Left hindlimb (tissue), 1 donor: ENCODE measurements at regions not wholly inside any gene's neighbourhood (a gene's known extent, or its start where the extent isn't known, plus 50 kb on each side); places are given as distances from the start of the nearest gene placed in this dataset.
"Not testable (repeated sequence)": the region's sequence is repeated elsewhere in the genome, so short reads cannot be mapped to it uniquely, and the experiment has no call there.

ENCODE experiments used
- DNase-seq: peaks from one replicate; pipeline ENCODE4 v3.0.0-alpha.2; 2018

DNA sequence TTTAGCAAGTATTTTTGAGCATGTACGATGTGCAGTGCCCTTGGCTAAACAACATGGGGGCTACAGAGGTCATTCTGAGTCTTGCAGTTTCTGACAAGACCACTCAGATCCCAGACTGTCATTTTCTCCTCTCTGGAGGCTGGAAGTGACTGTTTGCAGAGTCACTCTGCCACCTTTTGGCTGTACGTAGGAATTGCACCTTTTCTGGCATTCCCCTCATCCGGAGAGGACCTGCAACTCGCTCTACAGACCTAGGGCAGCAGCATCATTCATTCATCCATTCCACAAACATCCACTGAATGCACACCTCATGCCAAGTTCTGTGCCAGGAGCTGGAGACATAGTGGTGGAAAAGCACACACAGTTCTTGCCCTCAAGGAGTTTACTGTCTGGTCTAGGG is 160.4 kb upstream of the GPR101 start:
- DNase-seq: no peak

GRCh38 chrX:137187540-137187939 is 153.7 kb upstream of the GPR101 start:
- DNase-seq: no peak

DNA sequence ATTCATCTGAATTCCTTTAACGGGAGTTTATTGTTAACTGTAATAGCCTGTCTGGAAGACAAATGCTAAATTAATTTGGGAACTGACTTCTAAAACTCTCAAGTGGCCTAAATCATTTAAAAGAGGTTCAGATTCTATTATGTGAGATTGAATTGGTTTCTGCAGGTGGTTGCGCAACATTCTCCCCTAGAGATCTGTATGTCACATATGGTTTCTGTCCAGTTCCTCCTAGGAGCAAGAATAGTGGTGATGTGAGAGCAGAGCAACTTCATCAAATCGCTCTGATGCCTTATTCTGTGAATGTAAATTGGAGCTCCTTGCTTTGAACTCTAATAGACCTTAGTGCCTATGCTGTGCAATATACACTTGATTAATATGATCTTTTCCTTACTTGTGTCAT is 144.6 kb upstream of the GPR101 start:
- DNase-seq: no peak

DNA sequence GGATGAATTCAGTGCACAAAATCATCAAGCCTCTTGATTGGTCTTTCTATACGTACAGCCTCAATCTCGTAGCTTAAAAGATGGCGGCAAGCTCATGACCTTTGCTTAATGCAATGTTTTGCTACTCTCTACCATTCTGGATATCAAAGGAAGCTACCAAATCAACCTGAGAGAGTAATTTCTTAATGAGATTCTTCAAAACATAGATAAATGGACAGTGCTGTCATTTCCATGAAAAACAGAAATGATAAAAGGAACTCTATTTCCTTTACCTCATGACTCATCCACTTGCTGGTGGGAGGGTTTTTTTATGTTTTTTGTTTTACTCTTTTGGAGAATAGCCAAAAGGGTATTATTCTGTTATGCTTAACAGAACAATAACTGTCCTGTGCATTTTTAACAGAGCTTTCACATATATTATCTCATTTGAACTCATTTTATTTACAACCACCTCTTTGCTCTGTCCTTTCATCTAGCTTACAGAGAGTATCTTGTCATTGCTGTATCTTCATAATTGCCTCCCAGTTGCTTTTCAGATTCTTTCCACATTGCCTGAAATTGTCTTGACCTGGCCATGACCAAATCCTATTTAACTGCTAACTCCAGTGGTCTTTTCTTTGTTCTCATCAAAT is 138.6 kb upstream of the GPR101 start:
- DNase-seq: no peak

DNA sequence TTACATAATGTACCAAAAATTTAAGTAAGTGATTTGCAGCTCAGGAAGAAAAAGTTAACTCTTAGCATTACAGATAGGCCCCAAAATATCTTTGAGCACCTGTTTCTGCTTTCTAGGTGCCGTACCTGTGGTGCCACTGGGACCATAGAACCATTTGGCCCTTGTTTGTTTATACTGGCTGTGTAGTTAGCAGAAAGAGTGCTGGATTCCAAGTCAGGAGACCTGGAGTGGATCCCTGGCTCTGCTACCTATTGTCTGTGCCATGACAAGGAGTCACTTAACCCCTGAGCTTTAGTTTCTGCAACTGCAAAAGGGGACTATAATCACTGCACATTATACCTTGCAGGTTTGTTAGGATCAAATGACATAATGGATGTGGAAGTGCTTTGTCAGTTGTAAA is 137.8 kb upstream of the GPR101 start:
- DNase-seq: no peak

DNA sequence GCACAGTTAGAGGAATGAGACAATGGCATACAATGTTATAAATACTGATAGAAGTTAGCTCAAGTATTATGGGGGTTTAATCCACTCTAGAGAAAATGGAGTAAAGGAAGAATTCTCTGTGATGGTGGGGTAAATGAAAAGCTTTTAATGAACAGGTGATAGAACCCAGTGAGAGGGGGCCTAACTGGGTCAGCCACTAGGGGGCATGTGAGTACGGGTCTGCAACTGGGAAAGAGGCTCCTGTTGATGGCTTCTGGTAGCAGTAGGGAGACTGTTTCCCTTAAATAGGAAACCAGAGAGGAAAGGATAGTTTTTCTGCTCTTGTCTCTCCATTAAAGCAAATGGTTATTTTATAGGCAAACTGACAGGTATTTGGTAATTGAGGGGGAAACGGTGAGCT is 132.8 kb upstream of the GPR101 start:
- no peak for DNase-seq

- no peak for DNase-seq
These were observed 130.5 kb upstream of the GPR101 start for GRCh38 chrX:137164329-137164728.

GRCh38 chrX:137151403-137151802 is 117.6 kb upstream of the GPR101 start:
- no peak for DNase-seq

- DNase-seq: no peak
These were observed 110.1 kb upstream of the GPR101 start for GRCh38 chrX:137143864-137144263.

DNA sequence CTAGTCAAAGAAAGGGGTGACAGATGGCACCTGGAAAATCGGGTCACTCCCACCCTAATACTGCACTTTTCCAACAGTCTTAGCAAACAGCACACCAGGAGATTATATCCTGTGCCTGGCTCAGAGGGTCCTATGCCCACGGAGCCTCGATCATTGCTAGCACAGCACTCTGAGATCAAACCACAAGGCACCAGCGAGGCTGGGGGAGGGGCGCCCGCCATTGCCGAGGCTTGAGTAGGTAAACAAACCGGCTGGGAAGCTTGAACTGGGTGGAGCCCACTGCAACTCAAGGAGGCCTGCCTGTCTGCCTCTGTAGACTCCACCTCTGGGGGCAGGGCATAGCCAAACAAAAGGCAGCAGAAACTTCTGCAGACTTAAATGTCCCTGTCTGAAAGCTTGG is 88.9 kb upstream of the GPR101 start:
- DNase-seq: not testable (repeated sequence)

- DNase-seq: no peak
These were observed 85.3 kb upstream of the GPR101 start for GRCh38 chrX:137119049-137119448.

DNA sequence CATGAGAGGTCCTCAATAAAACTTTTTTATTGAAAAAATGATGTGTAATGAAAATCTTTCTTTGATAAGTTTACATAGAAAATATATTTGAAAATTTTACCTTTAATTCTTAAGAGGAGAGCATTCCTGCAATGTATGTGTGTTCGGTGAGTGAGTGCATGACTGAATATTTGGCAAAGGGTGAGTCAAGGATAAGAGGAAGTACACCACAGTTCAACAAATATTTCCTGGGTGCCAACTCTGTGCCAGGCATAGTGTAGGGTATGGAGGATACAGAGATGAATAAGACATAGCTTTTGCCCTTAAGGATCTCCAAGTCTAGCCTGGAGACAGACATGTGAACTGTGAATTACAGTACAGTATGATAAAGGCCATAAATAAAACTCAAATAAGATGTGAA is 84.7 kb upstream of the GPR101 start:
- DNase-seq: no peak

DNA sequence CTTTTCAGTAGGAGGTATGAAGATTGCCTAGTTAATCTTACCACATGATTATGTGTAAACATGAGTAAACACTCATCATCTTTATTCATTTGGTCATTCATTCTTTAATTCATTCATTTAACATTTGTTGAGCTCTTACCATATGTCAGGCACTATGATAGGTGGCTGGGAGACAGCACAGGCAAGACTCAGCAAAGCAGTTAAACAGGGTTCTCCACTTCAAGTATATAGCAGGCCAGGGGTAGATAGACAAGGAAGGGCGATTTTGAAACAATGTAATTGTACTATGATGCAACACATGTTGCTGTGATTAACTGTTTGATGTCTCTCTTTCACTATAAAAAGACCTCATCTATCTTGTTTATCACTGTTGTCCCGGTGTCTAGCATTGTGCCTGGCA is 84.3 kb upstream of the GPR101 start:
- DNase-seq: no peak

GRCh38 chrX:137107877-137108276 is 74.1 kb upstream of the GPR101 start:
- DNase-seq: not testable (repeated sequence)

DNA sequence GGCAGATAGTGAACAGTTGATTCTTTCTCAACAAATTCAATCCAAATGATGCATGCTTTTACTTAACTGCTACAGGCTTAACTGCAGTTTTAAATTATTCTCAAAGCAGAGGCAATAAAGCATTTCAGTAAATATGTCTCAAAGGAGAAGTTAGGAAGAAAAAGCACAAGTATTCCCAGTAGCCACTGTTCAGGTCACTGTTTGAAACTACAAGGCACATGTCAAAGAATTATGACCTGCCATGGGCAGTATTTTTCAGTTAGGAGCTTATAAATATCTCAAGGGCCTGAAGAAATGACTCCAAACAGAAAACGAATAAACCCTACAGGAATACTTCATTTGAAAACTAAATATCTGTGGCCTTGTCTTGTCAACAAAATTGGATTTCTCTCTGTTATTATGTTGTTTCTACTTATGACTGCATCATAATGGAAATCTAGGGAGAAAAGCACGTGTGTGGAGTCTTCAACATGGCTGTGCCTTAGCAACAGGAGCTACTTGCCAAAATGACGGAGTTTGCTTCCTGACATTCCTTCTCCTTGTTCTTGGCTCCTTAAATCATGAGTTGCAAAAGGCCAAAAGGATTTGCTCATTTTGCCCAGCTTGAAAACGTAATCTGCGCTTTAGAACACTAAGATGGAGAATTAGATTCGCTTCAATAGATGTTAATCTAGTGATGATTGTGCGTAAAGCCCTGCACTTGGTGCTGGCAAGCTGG is 67.6 kb upstream of the GPR101 start:
- DNase-seq: no peak
